Loucy (cell line): ENCODE measurements at regions not wholly inside any gene's neighbourhood (a gene's known extent, or its start where the extent isn't known, plus 50 kb on each side); places are given as distances from the start of the nearest gene placed in this dataset.

Experiments
- CTCF ChIP-seq: fragments of 200-600 bp; sonication (generic); conservative IDR thresholded peaks from 2 replicates; pipeline ENCODE4 v1.5.1; 2014; ENCODE audit warnings: mild to moderate bottlenecking, antibody characterized with exemption, low read length
- EZH2phosphoT487 ChIP-seq: fragments of 200-600 bp; IDR thresholded peaks from 2 replicates; pipeline ENCODE4 v1.6.1; 2018; ENCODE audit warnings: antibody characterized with exemption, mild to moderate bottlenecking, moderate library complexity, borderline replicate concordance

- TF ChIP-seq CTCF (peak; percentile 42), EZH2phosphoT487 (no peak)
These were observed 181.2 kb upstream of the AGR3 start for GRCh38 chr7:17063045-17063383.
